SK-N-SH (cell line): ENCODE measurements at regions not wholly inside any gene's neighbourhood (a gene's known extent, or its start where the extent isn't known, plus 50 kb on each side); places are given as distances from the start of the nearest gene placed in this dataset.

ENCODE experiments used
- EP300 ChIP-seq, 2 experiments: IDR thresholded peaks; 2 replicates each; pipeline versions ENCODE4 v1.4.0 to v1.6.1; 2012; ENCODE audit warnings: borderline replicate concordance in 1 of 2, low read depth in 1 of 2, low read length in 1 of 2
- GABPA ChIP-seq: IDR thresholded peaks from 2 replicates; pipeline ENCODE4 v1.4.0; 2012; ENCODE audit warnings: low read depth, mild to moderate bottlenecking
- JUND ChIP-seq: IDR thresholded peaks from 2 replicates; pipeline ENCODE4 v1.4.0; 2012
- NRF1 ChIP-seq: IDR thresholded peaks from 2 replicates; pipeline ENCODE4 v1.6.1; 2012; ENCODE audit warnings: low read depth, mild to moderate bottlenecking, low read length
- RFX5 ChIP-seq: IDR thresholded peaks from 2 replicates; pipeline ENCODE4 v1.6.1; 2012; ENCODE audit warnings: mild to moderate bottlenecking, improper control_type of control experiment, low read length
- SIN3A ChIP-seq: IDR thresholded peaks from 2 replicates; pipeline ENCODE4 v1.6.1; 2012; ENCODE audit warnings: low read depth, mild to moderate bottlenecking, low read length, moderate library complexity, borderline replicate concordance
- YY1 ChIP-seq: IDR thresholded peaks from 2 replicates; pipeline ENCODE4 v1.4.0; 2012; ENCODE audit warnings: low read depth, mild to moderate bottlenecking
- TF ChIP-seq, protein P1 (sequence below): fragments of 200-600 bp; sonication (generic); IDR thresholded peaks from 2 replicates; pipeline ENCODE4 v1.6.1; 2017; ENCODE audit warnings: antibody characterized with exemption, mild to moderate bottlenecking, moderate library complexity

DNA sequence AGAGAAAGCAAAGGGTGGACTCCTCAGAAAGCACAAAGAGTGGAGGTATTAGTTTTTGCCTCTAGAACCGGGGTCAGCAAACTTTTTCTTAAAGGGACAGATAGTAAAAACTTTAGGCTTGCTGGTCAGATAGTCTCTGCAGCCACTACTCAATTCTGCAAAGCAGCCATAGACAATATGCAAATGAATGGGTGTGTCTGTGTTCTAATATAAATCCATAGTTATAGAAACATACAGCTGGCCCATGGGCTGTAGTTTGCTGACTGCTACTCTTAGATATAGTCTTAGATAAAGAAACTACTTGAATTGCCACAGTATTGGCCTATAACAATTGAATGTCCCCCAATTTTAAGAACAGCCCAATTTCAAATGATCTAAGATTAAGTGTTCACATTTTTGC, 101.6 kb upstream of the CACHD1 start:
- no peak for TF ChIP-seq EP300 (IDR thresholded peaks at IDR 0.05; ENCODE audit: borderline replicate concordance in 1 of 2, low read depth in 1 of 2, low read length in 1 of 2)
- TF ChIP-seq NRF1 = no peak
- TF ChIP-seq GABPA = no peak
- TF ChIP-seq YY1 = no peak
- no peak for TF ChIP-seq RFX5
- TF ChIP-seq, protein P1, sequence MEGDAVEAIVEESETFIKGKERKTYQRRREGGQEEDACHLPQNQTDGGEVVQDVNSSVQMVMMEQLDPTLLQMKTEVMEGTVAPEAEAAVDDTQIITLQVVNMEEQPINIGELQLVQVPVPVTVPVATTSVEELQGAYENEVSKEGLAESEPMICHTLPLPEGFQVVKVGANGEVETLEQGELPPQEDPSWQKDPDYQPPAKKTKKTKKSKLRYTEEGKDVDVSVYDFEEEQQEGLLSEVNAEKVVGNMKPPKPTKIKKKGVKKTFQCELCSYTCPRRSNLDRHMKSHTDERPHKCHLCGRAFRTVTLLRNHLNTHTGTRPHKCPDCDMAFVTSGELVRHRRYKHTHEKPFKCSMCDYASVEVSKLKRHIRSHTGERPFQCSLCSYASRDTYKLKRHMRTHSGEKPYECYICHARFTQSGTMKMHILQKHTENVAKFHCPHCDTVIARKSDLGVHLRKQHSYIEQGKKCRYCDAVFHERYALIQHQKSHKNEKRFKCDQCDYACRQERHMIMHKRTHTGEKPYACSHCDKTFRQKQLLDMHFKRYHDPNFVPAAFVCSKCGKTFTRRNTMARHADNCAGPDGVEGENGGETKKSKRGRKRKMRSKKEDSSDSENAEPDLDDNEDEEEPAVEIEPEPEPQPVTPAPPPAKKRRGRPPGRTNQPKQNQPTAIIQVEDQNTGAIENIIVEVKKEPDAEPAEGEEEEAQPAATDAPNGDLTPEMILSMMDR = no peak
- TF ChIP-seq SIN3A = no peak
- no peak for TF ChIP-seq JUND
